GM23338 (cell line): ENCODE measurements at regions not wholly inside any gene's neighbourhood (a gene's known extent, or its start where the extent isn't known, plus 50 kb on each side); places are given as distances from the start of the nearest gene placed in this dataset.

ENCODE experiments used
- ATAC-seq: fragments of 200-7000 bp; cut with Tn5 transposase; 3 replicates; pipeline ENCODE4 v1.9.1; 2020
- DNase-seq: peaks from one replicate; pipeline ENCODE4 v3.0.0-alpha.2; 2015; ENCODE audit warnings: low spot score
- H2AFZ ChIP-seq: fragments of 200-600 bp; sonication (generic); 2 replicates; pipeline ENCODE4 v1.8.0; 2016; ENCODE audit warnings: antibody characterized with exemption, mild to moderate bottlenecking, moderate library complexity
- H3F3A ChIP-seq: fragments of 200-600 bp; sonication (generic); replicated peaks from 2 replicates; pipeline ENCODE4 v1.8.0; 2017; ENCODE audit warnings: antibody characterized with exemption, mixed run types, low read depth
- H3K27ac ChIP-seq: fragments of 200-600 bp; sonication (generic); 2 replicates; pipeline ENCODE4 v1.6.1; 2016; ENCODE audit warnings: low read depth
- H3K27me3 ChIP-seq: fragments of 200-600 bp; sonication (generic); 2 replicates; pipeline ENCODE4 v1.8.0; 2016; ENCODE audit warnings: mild to moderate bottlenecking, mixed run types, moderate library complexity; ENCODE audit not compliant: insufficient read depth
- H3K36me3 ChIP-seq: fragments of 200-600 bp; sonication (generic); 2 replicates; pipeline ENCODE4 v1.8.0; 2016; ENCODE audit warnings: mild to moderate bottlenecking; ENCODE audit not compliant: insufficient read depth
- H3K4me1 ChIP-seq: fragments of 200-600 bp; sonication (generic); 2 replicates; pipeline ENCODE4 v1.8.0; 2016; ENCODE audit warnings: mild to moderate bottlenecking, moderate library complexity; ENCODE audit not compliant: insufficient read depth
- H3K4me2 ChIP-seq: fragments of 200-600 bp; sonication (generic); 2 replicates; pipeline ENCODE4 v1.7.1; 2017; ENCODE audit warnings: mixed run types
- H3K4me3 ChIP-seq: fragments of 200-600 bp; sonication (generic); 2 replicates; pipeline ENCODE4 v1.6.1; 2016; ENCODE audit warnings: mixed run types
- H3K79me2 ChIP-seq: fragments of 200-600 bp; sonication (generic); replicated peaks from 2 replicates; pipeline ENCODE4 v1.8.0; 2017; ENCODE audit warnings: mild to moderate bottlenecking; ENCODE audit not compliant: insufficient read depth
- H3K9me2 ChIP-seq: fragments of 200-600 bp; sonication (generic); 2 replicates; pipeline ENCODE4 v1.8.0; 2017; ENCODE audit not compliant: insufficient read depth
- H4K20me1 ChIP-seq: fragments of 200-600 bp; sonication (generic); replicated peaks from 2 replicates; pipeline ENCODE4 v1.8.0; 2017; ENCODE audit warnings: mild to moderate bottlenecking; ENCODE audit not compliant: insufficient read depth
- H3K27ac Mint-ChIP-seq: 2 replicates; pipeline ENCODE4 v1.8.0; 2020; ENCODE audit warnings: inconsistent platforms, mild to moderate bottlenecking, moderate library complexity, mixed read lengths
- H3K27me3 Mint-ChIP-seq: 3 replicates; pipeline ENCODE4 v1.8.0; 2022; ENCODE audit warnings: low read depth, mild to moderate bottlenecking, moderate library complexity, mixed read lengths, inconsistent platforms; ENCODE audit not compliant: insufficient read depth, poor library complexity
- H3K36me3 Mint-ChIP-seq: 3 replicates; pipeline ENCODE4 v1.8.0; 2021; ENCODE audit warnings: low read depth, mild to moderate bottlenecking, inconsistent platforms, moderate library complexity, mixed read lengths
- H3K4me1 Mint-ChIP-seq: 3 replicates; pipeline ENCODE4 v1.8.0; 2020; ENCODE audit warnings: mild to moderate bottlenecking, inconsistent platforms, mixed read lengths
- H3K4me3 Mint-ChIP-seq: 3 replicates; pipeline ENCODE4 v1.8.0; 2021; ENCODE audit warnings: moderate library complexity, mild to moderate bottlenecking, inconsistent platforms, mixed read lengths
- H3K9me3 Mint-ChIP-seq: 3 replicates; pipeline ENCODE4 v1.8.0; 2020; ENCODE audit warnings: moderate library complexity, mild to moderate bottlenecking, inconsistent platforms, mixed read lengths
- CREB1 ChIP-seq: fragments of 250-450 bp; sonication (Bioruptor Pico); IDR thresholded peaks from 2 replicates; pipeline ENCODE4 v1.5.0; 2020; ENCODE audit warnings: low read depth, mild to moderate bottlenecking, moderate library complexity
- CTCF ChIP-seq, 2 experiments: fragments of 200-600 bp in 1 of 2; sonication (generic) in 1 of 2; conservative IDR thresholded peaks; 2 replicates each; pipeline versions ENCODE4 v1.5.1 to v1.6.1; 2016 to 2017; ENCODE audit warnings: antibody characterized with exemption in 2 of 2, low read depth in 2 of 2, mild to moderate bottlenecking in 2 of 2, moderate library complexity in 1 of 2
- JUNB ChIP-seq: IDR thresholded peaks from one replicate; pipeline ENCODE4 v1.6.1; 2016; ENCODE audit warnings: antibody characterized with exemption; ENCODE audit not compliant: unreplicated experiment
- NANOG ChIP-seq: IDR thresholded peaks from 2 replicates; pipeline ENCODE4 v1.6.1; 2016; ENCODE audit warnings: antibody characterized with exemption, borderline replicate concordance
- POLR2AphosphoS5 ChIP-seq: IDR thresholded peaks from 2 replicates; pipeline ENCODE4 v1.6.1; 2016; ENCODE audit warnings: antibody characterized with exemption, low read depth
- STAT1 ChIP-seq: IDR thresholded peaks from one replicate; pipeline ENCODE4 v1.6.1; 2016; ENCODE audit warnings: antibody characterized with exemption; ENCODE audit not compliant: unreplicated experiment
- ZNF331 ChIP-seq: fragments of 250-450 bp; sonication (Bioruptor Pico); IDR thresholded peaks from 2 replicates; pipeline ENCODE4 v1.5.0; 2020; ENCODE audit warnings: low read depth, mild to moderate bottlenecking, moderate library complexity
- TF ChIP-seq, protein P1 (sequence below): fragments of 250-450 bp; sonication (Bioruptor Pico); IDR thresholded peaks from 2 replicates; pipeline ENCODE4 v1.5.0; 2020; ENCODE audit warnings: mild to moderate bottlenecking, moderate library complexity
- TF ChIP-seq, protein P2 (sequence below): IDR thresholded peaks from 2 replicates; pipeline ENCODE4 v1.6.1; 2016; ENCODE audit warnings: antibody characterized with exemption
- TF ChIP-seq, protein P3 (sequence below): IDR thresholded peaks from one replicate; pipeline ENCODE4 v1.6.1; 2018; ENCODE audit warnings: antibody characterized with exemption; ENCODE audit not compliant: unreplicated experiment

DNA sequence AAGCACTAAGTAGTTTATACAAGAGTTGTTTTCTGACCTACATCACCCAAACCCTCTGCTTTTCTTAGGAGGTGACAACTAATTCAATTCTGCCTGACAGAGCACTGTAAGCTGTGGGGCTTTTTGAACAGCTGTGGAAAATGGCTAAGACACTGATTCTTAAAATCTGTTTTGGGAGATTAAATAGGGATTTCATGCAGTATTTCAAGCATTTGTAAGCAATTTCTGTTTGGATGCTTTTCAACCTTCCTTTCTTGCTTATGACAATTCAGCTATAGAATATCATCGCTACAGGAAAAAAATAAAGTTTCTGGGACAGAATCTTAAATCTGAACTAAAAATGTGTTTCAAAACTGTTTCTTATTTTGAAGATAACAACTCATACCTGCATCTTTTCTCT is 459.5 kb downstream of the RAPGEF2 start:
- H3K79me2 ChIP-seq = no peaks in the 10 kb centered on the region
- TF ChIP-seq POLR2AphosphoS5 (no peak), CREB1 (CRISPR knock-in tag) (no peak), NANOG (no peak)
- TF ChIP-seq, protein P1, sequence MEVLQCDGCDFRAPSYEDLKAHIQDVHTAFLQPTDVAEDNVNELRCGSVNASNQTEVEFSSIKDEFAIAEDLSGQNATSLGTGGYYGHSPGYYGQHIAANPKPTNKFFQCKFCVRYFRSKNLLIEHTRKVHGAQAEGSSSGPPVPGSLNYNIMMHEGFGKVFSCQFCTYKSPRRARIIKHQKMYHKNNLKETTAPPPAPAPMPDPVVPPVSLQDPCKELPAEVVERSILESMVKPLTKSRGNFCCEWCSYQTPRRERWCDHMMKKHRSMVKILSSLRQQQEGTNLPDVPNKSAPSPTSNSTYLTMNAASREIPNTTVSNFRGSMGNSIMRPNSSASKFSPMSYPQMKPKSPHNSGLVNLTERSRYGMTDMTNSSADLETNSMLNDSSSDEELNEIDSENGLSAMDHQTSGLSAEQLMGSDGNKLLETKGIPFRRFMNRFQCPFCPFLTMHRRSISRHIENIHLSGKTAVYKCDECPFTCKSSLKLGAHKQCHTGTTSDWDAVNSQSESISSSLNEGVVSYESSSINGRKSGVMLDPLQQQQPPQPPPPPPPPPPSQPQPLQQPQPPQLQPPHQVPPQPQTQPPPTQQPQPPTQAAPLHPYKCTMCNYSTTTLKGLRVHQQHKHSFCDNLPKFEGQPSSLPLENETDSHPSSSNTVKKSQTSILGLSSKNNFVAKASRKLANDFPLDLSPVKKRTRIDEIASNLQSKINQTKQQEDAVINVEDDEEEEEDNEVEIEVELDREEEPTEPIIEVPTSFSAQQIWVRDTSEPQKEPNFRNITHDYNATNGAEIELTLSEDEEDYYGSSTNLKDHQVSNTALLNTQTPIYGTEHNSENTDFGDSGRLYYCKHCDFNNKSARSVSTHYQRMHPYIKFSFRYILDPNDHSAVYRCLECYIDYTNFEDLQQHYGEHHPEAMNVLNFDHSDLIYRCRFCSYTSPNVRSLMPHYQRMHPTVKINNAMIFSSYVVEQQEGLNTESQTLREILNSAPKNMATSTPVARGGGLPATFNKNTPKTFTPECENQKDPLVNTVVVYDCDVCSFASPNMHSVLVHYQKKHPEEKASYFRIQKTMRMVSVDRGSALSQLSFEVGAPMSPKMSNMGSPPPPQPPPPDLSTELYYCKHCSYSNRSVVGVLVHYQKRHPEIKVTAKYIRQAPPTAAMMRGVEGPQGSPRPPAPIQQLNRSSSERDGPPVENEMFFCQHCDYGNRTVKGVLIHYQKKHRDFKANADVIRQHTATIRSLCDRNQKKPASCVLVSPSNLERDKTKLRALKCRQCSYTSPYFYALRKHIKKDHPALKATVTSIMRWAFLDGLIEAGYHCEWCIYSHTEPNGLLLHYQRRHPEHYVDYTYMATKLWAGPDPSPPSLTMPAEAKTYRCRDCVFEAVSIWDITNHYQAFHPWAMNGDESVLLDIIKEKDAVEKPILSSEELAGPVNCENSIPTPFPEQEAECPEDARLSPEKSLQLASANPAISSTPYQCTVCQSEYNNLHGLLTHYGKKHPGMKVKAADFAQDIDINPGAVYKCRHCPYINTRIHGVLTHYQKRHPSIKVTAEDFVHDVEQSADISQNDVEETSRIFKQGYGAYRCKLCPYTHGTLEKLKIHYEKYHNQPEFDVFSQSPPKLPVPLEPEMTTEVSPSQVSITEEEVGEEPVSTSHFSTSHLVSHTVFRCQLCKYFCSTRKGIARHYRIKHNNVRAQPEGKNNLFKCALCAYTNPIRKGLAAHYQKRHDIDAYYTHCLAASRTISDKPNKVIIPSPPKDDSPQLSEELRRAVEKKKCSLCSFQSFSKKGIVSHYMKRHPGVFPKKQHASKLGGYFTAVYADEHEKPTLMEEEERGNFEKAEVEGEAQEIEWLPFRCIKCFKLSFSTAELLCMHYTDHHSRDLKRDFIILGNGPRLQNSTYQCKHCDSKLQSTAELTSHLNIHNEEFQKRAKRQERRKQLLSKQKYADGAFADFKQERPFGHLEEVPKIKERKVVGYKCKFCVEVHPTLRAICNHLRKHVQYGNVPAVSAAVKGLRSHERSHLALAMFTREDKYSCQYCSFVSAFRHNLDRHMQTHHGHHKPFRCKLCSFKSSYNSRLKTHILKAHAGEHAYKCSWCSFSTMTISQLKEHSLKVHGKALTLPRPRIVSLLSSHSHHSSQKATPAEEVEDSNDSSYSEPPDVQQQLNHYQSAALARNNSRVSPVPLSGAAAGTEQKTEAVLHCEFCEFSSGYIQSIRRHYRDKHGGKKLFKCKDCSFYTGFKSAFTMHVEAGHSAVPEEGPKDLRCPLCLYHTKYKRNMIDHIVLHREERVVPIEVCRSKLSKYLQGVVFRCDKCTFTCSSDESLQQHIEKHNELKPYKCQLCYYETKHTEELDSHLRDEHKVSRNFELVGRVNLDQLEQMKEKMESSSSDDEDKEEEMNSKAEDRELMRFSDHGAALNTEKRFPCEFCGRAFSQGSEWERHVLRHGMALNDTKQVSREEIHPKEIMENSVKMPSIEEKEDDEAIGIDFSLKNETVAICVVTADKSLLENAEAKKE (CRISPR knock-in tag) = no peak
- Mint-ChIP-seq H3K27ac (no peak overlapping the region), H3K9me3 (peaks cover 8% of the 10 kb centered on the region), H3K4me3 (no peak overlapping the region), H3K4me1 (peaks cover 12% of the 10 kb centered on the region), H3K36me3 (peaks cover under 1% of the 10 kb centered on the region; the same call in 1 of the 3 replicates), H3K27me3 (no peaks in the 10 kb centered on the region)
- H3K4me1 ChIP-seq = peaks cover 4% of the 10 kb centered on the region
- H3K27ac ChIP-seq = no peak overlapping the region
- H3F3A ChIP-seq = no peaks in the 10 kb centered on the region
- no peak overlapping the region for H2AFZ ChIP-seq
- H3K4me3 ChIP-seq = no peak overlapping the region
- ATAC-seq (no peak), DNase-seq (no peak)
- no peaks in the 10 kb centered on the region for H3K27me3 ChIP-seq
- H3K9me2 ChIP-seq = peaks cover 24% of the 10 kb centered on the region
- no peaks in the 10 kb centered on the region for H4K20me1 ChIP-seq
- no peaks in the 10 kb centered on the region; the same call in 1 of the 2 replicates for H3K36me3 ChIP-seq
- no peak overlapping the region for H3K4me2 ChIP-seq

DNA sequence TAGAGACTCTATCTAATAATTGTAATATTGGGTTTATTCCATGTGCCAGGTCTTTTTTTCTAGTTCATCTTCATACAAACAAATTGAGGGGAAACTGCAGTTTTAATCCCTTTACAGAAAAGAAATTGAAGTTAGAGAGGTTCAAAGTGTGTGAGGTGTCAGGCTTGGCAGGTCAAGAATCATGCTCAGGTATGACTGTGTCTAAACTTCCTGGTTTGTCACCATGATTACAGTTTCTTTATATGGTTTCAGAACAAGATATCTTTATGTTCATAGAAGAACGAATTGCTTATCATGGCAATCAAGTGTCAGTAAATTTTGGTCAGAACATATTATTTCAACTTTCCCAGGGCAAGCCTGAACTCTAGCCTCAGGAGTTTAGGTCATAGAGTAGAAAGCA is 460.4 kb downstream of the RAPGEF2 start:
- no peak overlapping the region for H3K27ac Mint-ChIP-seq
- H3K9me3 Mint-ChIP-seq = peaks cover 15% of the 10 kb centered on the region
- H3K4me1 Mint-ChIP-seq = peaks cover 3% of the 10 kb centered on the region; the same call in 2 of the 3 replicates
- Histone ChIP-seq H4K20me1 (no peaks in the 10 kb centered on the region), H3K9me2 (peaks cover 18% of the 10 kb centered on the region), H3K79me2 (no peaks in the 10 kb centered on the region), H3K27ac (no peak overlapping the region), H3K4me1 (no peaks in the 10 kb centered on the region; the same call in 1 of the 2 replicates), H2AFZ (no peak overlapping the region; the same call in 1 of the 2 replicates), H3K36me3 (no peaks in the 10 kb centered on the region; the same call in 1 of the 2 replicates), H3F3A (no peaks in the 10 kb centered on the region), H3K4me3 (no peak overlapping the region), H3K27me3 (no peaks in the 10 kb centered on the region), H3K4me2 (no peak overlapping the region)
- H3K36me3 Mint-ChIP-seq = no peaks in the 10 kb centered on the region; the same call in 2 of the 3 replicates
- no peak overlapping the region for H3K4me3 Mint-ChIP-seq
- H3K27me3 Mint-ChIP-seq = no peaks in the 10 kb centered on the region
- ATAC-seq (no peak), DNase-seq (no peak)
- TF ChIP-seq ZNF331 (no peak), CTCF (conservative IDR thresholded peaks at IDR 0.05; ENCODE audit: low read depth in 2 of 2) (no peak), POLR2AphosphoS5 (no peak), JUNB (no peak), STAT1 (no peak)
- TF ChIP-seq, protein P2, sequence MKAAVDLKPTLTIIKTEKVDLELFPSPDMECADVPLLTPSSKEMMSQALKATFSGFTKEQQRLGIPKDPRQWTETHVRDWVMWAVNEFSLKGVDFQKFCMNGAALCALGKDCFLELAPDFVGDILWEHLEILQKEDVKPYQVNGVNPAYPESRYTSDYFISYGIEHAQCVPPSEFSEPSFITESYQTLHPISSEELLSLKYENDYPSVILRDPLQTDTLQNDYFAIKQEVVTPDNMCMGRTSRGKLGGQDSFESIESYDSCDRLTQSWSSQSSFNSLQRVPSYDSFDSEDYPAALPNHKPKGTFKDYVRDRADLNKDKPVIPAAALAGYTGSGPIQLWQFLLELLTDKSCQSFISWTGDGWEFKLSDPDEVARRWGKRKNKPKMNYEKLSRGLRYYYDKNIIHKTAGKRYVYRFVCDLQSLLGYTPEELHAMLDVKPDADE = no peak
- TF ChIP-seq, protein P3, sequence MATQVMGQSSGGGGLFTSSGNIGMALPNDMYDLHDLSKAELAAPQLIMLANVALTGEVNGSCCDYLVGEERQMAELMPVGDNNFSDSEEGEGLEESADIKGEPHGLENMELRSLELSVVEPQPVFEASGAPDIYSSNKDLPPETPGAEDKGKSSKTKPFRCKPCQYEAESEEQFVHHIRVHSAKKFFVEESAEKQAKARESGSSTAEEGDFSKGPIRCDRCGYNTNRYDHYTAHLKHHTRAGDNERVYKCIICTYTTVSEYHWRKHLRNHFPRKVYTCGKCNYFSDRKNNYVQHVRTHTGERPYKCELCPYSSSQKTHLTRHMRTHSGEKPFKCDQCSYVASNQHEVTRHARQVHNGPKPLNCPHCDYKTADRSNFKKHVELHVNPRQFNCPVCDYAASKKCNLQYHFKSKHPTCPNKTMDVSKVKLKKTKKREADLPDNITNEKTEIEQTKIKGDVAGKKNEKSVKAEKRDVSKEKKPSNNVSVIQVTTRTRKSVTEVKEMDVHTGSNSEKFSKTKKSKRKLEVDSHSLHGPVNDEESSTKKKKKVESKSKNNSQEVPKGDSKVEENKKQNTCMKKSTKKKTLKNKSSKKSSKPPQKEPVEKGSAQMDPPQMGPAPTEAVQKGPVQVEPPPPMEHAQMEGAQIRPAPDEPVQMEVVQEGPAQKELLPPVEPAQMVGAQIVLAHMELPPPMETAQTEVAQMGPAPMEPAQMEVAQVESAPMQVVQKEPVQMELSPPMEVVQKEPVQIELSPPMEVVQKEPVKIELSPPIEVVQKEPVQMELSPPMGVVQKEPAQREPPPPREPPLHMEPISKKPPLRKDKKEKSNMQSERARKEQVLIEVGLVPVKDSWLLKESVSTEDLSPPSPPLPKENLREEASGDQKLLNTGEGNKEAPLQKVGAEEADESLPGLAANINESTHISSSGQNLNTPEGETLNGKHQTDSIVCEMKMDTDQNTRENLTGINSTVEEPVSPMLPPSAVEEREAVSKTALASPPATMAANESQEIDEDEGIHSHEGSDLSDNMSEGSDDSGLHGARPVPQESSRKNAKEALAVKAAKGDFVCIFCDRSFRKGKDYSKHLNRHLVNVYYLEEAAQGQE = no peak
